ENCODE measurements at regions not wholly inside any gene's neighbourhood (a gene's known extent, or its start where the extent isn't known, plus 50 kb on each side); places are given as distances from the start of the nearest gene placed in this dataset.
"Not testable (repeated sequence)": the region's sequence is repeated elsewhere in the genome, so short reads cannot be mapped to it uniquely, and the experiment has no call there.

DNA sequence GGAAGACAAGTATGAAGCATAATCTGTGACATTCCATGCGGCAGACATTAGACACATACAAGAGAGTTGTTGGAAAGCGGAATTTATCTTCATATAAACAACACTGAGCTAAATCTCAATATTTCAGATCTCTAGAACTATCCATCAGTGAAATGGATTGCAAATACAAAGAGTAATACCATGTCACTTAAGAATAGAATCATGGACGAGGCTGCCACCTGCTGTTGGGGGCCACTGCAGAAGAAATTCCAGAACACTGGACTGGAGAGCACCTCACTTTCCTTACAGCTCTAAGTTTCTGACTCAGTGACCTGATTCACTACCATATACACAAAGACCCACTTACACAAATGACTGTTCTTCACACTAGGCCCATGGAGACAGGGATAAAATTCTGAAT lies 346.7 kb downstream of the OR4F29 start:
- H3K4me1 ChIP-seq; H3K4me3 ChIP-seq; H3K27ac ChIP-seq; intact Hi-C loops (cut with DNase I); H3K36me3 ChIP-seq; H3K9me3 ChIP-seq; ATAC-seq; H3K27me3 ChIP-seq: not testable (repeated sequence)
- TF ChIP-seq, protein P1, sequence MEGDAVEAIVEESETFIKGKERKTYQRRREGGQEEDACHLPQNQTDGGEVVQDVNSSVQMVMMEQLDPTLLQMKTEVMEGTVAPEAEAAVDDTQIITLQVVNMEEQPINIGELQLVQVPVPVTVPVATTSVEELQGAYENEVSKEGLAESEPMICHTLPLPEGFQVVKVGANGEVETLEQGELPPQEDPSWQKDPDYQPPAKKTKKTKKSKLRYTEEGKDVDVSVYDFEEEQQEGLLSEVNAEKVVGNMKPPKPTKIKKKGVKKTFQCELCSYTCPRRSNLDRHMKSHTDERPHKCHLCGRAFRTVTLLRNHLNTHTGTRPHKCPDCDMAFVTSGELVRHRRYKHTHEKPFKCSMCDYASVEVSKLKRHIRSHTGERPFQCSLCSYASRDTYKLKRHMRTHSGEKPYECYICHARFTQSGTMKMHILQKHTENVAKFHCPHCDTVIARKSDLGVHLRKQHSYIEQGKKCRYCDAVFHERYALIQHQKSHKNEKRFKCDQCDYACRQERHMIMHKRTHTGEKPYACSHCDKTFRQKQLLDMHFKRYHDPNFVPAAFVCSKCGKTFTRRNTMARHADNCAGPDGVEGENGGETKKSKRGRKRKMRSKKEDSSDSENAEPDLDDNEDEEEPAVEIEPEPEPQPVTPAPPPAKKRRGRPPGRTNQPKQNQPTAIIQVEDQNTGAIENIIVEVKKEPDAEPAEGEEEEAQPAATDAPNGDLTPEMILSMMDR (IDR thresholded peaks at IDR 0.05) = peak in 1 of 4 donors; percentile 13
- DNase-seq = peak in 1 of 3 donors; percentile 42
- WGBS (ENCODE audit: insufficient coverage, low coverage, low lambda C conversion rate, missing lambda C conversion rate) = 34% methylated on average over 2 of the region's 3 CpGs

- H3K4me1 ChIP-seq; H3K4me3 ChIP-seq; intact Hi-C loops (cut with DNase I); ATAC-seq; H3K9me3 ChIP-seq; DNase-seq; H3K27ac ChIP-seq; H3K27me3 ChIP-seq; H3K36me3 ChIP-seq: not testable (repeated sequence)
- 23% methylated on average over 2 of the region's 3 CpGs for WGBS (ENCODE audit: insufficient coverage, low coverage, low lambda C conversion rate, missing lambda C conversion rate)
These were observed 352.0 kb downstream of the OR4F29 start for GRCh38 chr1:99481-99880.

GRCh38 chr1:98811-99210 lies 352.7 kb downstream of the OR4F29 start:
- DNase-seq; H3K27ac ChIP-seq; H3K36me3 ChIP-seq; ATAC-seq; H3K27me3 ChIP-seq; H3K4me3 ChIP-seq; intact Hi-C loops (cut with DNase I); H3K9me3 ChIP-seq; H3K4me1 ChIP-seq: not testable (repeated sequence)
- no CpG with 5 or more reads among the region's 1 CpG for WGBS (ENCODE audit: insufficient coverage, low coverage, low lambda C conversion rate, missing lambda C conversion rate)

DNA sequence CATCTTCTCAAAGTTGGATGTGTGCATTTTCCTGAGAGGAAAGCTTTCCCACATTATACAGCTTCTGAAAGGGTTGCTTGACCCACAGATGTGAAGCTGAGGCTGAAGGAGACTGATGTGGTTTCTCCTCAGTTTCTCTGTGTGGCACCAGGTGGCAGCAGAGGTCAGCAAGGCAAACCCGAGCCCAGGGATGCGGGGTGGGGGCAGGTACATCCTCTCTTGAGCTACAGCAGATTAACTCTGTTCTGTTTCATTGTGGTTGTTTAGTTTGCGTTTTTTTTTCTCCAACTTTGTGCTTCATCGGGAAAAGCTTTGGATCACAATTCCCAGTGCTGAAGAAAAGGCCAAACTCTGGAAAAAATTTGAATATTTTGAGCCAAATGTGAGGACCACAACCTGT lies 360.2 kb downstream of the OR4F29 start:
- H3K36me3 ChIP-seq; H3K4me1 ChIP-seq; H3K9me3 ChIP-seq; H3K27me3 ChIP-seq; intact Hi-C loops (cut with DNase I); H3K4me3 ChIP-seq; ATAC-seq; H3K27ac ChIP-seq; DNase-seq: not testable (repeated sequence)
- WGBS (ENCODE audit: insufficient coverage, low coverage, low lambda C conversion rate, missing lambda C conversion rate) = no CpG with 5 or more reads among the region's 4 CpGs
- TF ChIP-seq, protein P1 (IDR thresholded peaks at IDR 0.05) = peak in 1 of 4 donors; percentile 18

GRCh38 chr1:88110-88509 lies 363.4 kb downstream of the OR4F29 start:
- 57% methylated on average over 2 of the region's 9 CpGs for WGBS (ENCODE audit: insufficient coverage, low coverage, low lambda C conversion rate, missing lambda C conversion rate)
- DNase-seq = not testable (repeated sequence)

GRCh38 chr1:79152-79551 lies 372.3 kb downstream of the OR4F29 start:
- DNase-seq; H3K27me3 ChIP-seq; H3K9me3 ChIP-seq; H3K36me3 ChIP-seq; H3K4me1 ChIP-seq; ATAC-seq; H3K4me3 ChIP-seq; H3K27ac ChIP-seq; intact Hi-C loops (cut with DNase I): not testable (repeated sequence)
- no CpG with 5 or more reads among the region's 3 CpGs for WGBS (ENCODE audit: insufficient coverage, low coverage, low lambda C conversion rate, missing lambda C conversion rate)

More at GRCh38 chr1:88110-88509, 363.4 kb downstream of the OR4F29 start:
- H3K4me1 ChIP-seq; H3K27ac ChIP-seq; H3K9me3 ChIP-seq; H3K36me3 ChIP-seq; H3K27me3 ChIP-seq; ATAC-seq; intact Hi-C loops (cut with DNase I); H3K4me3 ChIP-seq: not testable (repeated sequence)

DNA sequence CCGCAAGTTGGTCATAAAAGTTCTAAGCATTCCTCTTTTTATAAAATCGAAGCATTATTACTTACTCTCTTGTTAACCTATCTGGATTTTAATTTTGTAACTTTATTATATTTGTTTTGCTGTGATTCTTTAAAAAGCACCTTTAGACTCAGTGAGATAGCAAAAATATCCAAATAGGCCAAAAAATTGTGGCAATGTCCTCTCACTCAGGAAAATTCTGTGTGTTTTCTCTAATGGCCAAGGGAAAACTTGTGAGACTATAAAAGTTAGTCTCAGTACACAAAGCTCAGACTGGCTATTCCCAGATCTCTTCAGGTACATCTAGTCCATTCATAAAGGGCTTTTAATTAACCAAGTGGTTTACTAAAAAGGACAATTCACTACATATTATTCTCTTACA lies 386.4 kb downstream of the OR4F29 start, which contains the start of gene OR4F5:
OR4F5 (plus strand) TSS at position 301 of the 400 bp plus-strand sequence.
- H3K4me3 ChIP-seq; H3K36me3 ChIP-seq; H3K27ac ChIP-seq; H3K27me3 ChIP-seq; DNase-seq; H3K9me3 ChIP-seq; ATAC-seq; H3K4me1 ChIP-seq; intact Hi-C loops (cut with DNase I): not testable (repeated sequence)
- no CpG with 5 or more reads among the region's 2 CpGs for WGBS (ENCODE audit: insufficient coverage, low coverage, low lambda C conversion rate, missing lambda C conversion rate)

GRCh38 chr1:56014-56531 lies 395.4 kb downstream of the OR4F29 start:
- intact Hi-C loops (cut with DNase I); ATAC-seq; H3K4me3 ChIP-seq; H3K4me1 ChIP-seq; H3K27ac ChIP-seq; H3K27me3 ChIP-seq; H3K9me3 ChIP-seq; DNase-seq; H3K36me3 ChIP-seq: not testable (repeated sequence)
- 57% methylated on average over 2 of the region's 3 CpGs for WGBS (ENCODE audit: insufficient coverage, low coverage, low lambda C conversion rate, missing lambda C conversion rate)

GRCh38 chr1:53182-53581 lies 398.3 kb downstream of the OR4F29 start:
- ATAC-seq; H3K27ac ChIP-seq; H3K4me1 ChIP-seq; H3K4me3 ChIP-seq; DNase-seq; H3K36me3 ChIP-seq; intact Hi-C loops (cut with DNase I); H3K27me3 ChIP-seq; H3K9me3 ChIP-seq: not testable (repeated sequence)
- WGBS (ENCODE audit: insufficient coverage, low coverage, low lambda C conversion rate, missing lambda C conversion rate) = 56% methylated on average over 1 of the region's 1 CpG

GRCh38 chr1:41965-42466 lies 409.5 kb downstream of the OR4F29 start:
- intact Hi-C loops (cut with DNase I); DNase-seq; H3K9me3 ChIP-seq; H3K27ac ChIP-seq; ATAC-seq; H3K4me1 ChIP-seq; H3K36me3 ChIP-seq; H3K27me3 ChIP-seq; H3K4me3 ChIP-seq: not testable (repeated sequence)
- WGBS (ENCODE audit: insufficient coverage, low coverage, low lambda C conversion rate, missing lambda C conversion rate) = no CpG with 5 or more reads among the region's 2 CpGs

Data from right lobe of liver (tissue), 6 donors.